OCI-LY1 (cell line): ENCODE measurements at regions not wholly inside any gene's neighbourhood (a gene's known extent, or its start where the extent isn't known, plus 50 kb on each side); places are given as distances from the start of the nearest gene placed in this dataset.

ENCODE experiments used
- H2AFZ ChIP-seq: fragments of 200-600 bp; sonication (generic), shearing (Covaris generic); 2 replicates; pipeline ENCODE4 v1.6.0; 2014; ENCODE audit warnings: antibody characterized with exemption, mild to moderate bottlenecking, low read length
- H3F3A ChIP-seq: fragments of 200-600 bp; sonication (generic), shearing (Covaris generic); 2 replicates; pipeline ENCODE4 v1.6.0; 2014; ENCODE audit warnings: mild to moderate bottlenecking, antibody characterized with exemption, low read length, moderate library complexity; ENCODE audit not compliant: insufficient read depth
- H3K27ac ChIP-seq: fragments of 200-600 bp; sonication (generic); 2 replicates; pipeline ENCODE4 v1.5.1; 2014; ENCODE audit warnings: low read length, mixed run types, mild to moderate bottlenecking, low read depth; ENCODE audit not compliant: poor library complexity, severe bottlenecking
- H3K27me3 ChIP-seq: fragments of 200-600 bp; sonication (generic); 2 replicates; pipeline ENCODE4 v1.6.0; 2014; ENCODE audit warnings: antibody characterized with exemption, mild to moderate bottlenecking, low read length, moderate library complexity; ENCODE audit not compliant: insufficient read depth
- H3K36me3 ChIP-seq: fragments of 200-600 bp; sonication (generic); 2 replicates; pipeline ENCODE4 v1.6.1; 2014; ENCODE audit warnings: mild to moderate bottlenecking, antibody characterized with exemption, low read length, moderate library complexity, mixed read lengths; ENCODE audit not compliant: insufficient read depth
- H3K4me1 ChIP-seq: fragments of 200-600 bp; sonication (generic); 2 replicates; pipeline ENCODE4 v1.5.1; 2014; ENCODE audit warnings: mild to moderate bottlenecking, low read length, moderate library complexity; ENCODE audit not compliant: insufficient read depth, severe bottlenecking
- H3K4me2 ChIP-seq: fragments of 200-600 bp; sonication (generic), shearing (Covaris generic); 2 replicates; pipeline ENCODE4 v1.6.1; 2014; ENCODE audit warnings: low read length
- H3K4me3 ChIP-seq: fragments of 200-600 bp; sonication (generic); 2 replicates; pipeline ENCODE4 v1.5.1; 2014; ENCODE audit warnings: low read length, low read depth, mild to moderate bottlenecking, mixed read lengths; ENCODE audit not compliant: poor library complexity, severe bottlenecking
- H3K79me2 ChIP-seq: fragments of 200-600 bp; shearing (Covaris generic); 2 replicates; pipeline ENCODE4 v1.6.1; 2016; ENCODE audit warnings: mixed run types, low read length, mixed read lengths; ENCODE audit not compliant: insufficient read depth
- H3K9ac ChIP-seq: fragments of 200-600 bp; sonication (generic), shearing (Covaris generic); 2 replicates; pipeline ENCODE4 v1.6.1; 2014; ENCODE audit warnings: mild to moderate bottlenecking, low read length, mixed read lengths
- H3K9me2 ChIP-seq: fragments of 200-600 bp; sonication (generic), shearing (Covaris generic); 2 replicates; pipeline ENCODE4 v1.6.1; 2014; ENCODE audit warnings: low read depth, mild to moderate bottlenecking, low read length, mixed read lengths
- H3K9me3 ChIP-seq: fragments of 200-600 bp; shearing (Covaris generic); 2 replicates; pipeline ENCODE4 v1.6.1; 2014; ENCODE audit warnings: low read length, mixed read lengths
- H4K20me1 ChIP-seq: fragments of 200-600 bp; sonication (generic), shearing (Covaris generic); 2 replicates; pipeline ENCODE4 v1.6.0; 2016; ENCODE audit warnings: mild to moderate bottlenecking, low read length; ENCODE audit not compliant: insufficient read depth
- EZH2 ChIP-seq: fragments of 200-600 bp; sonication (generic), shearing (Covaris generic); IDR thresholded peaks from 2 replicates; pipeline ENCODE4 v1.8.0; 2017; ENCODE audit warnings: borderline replicate concordance, mixed run types, mild to moderate bottlenecking, antibody characterized with exemption, low read length, moderate library complexity, mixed read lengths
- TF ChIP-seq, protein P1 (sequence below): fragments of 200-600 bp; sonication (generic), shearing (Covaris generic); IDR thresholded peaks from 2 replicates; pipeline ENCODE4 v1.5.1; 2017; ENCODE audit warnings: mild to moderate bottlenecking, antibody characterized with exemption, low read length, moderate library complexity, mixed read lengths

DNA sequence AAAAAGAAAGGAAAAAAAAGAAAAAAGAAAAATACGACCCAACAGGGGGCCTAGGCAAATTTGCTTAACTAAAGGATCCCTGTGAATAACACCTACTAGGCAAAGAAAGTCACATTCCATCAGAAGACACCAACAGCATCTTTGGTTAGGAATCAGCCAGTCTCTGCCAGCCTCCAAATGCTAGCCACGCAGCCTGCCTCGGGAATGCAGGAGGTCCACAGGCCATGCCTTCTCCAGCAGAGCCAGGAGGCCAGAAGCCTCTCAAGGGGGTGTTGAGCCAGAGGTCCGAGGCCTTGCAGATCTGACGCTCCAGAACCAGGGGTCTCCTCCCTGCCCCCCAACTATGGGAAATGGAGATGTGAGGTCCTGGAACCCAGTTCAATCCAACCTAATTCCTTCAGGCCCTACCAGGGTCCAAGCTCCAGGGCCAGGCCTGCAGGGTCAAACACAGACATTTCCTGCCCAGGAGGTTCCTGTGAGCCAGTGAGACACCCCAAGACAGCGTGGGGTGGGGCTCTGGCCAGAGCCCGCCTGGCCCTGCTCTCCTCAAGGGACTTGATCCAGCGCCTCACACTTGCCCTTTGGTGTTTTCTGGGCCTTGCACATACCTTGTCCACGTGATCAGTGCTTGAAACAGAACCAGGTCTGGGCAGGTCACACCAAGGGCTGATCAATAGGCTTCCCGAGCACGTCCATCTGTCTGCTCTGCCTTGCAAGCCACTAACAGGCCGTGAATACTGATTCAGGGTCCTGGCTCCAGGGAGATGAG, 289.6 kb upstream of the ID2 start:
- H3K9me2 ChIP-seq: no peaks in the 10 kb centered on the region
- H2AFZ ChIP-seq: no peak overlapping the region
- no peak overlapping the region for H3K27ac ChIP-seq
- no peaks in the 10 kb centered on the region for H3K79me2 ChIP-seq
- no peak overlapping the region for H3K4me3 ChIP-seq
- TF ChIP-seq, protein P1, sequence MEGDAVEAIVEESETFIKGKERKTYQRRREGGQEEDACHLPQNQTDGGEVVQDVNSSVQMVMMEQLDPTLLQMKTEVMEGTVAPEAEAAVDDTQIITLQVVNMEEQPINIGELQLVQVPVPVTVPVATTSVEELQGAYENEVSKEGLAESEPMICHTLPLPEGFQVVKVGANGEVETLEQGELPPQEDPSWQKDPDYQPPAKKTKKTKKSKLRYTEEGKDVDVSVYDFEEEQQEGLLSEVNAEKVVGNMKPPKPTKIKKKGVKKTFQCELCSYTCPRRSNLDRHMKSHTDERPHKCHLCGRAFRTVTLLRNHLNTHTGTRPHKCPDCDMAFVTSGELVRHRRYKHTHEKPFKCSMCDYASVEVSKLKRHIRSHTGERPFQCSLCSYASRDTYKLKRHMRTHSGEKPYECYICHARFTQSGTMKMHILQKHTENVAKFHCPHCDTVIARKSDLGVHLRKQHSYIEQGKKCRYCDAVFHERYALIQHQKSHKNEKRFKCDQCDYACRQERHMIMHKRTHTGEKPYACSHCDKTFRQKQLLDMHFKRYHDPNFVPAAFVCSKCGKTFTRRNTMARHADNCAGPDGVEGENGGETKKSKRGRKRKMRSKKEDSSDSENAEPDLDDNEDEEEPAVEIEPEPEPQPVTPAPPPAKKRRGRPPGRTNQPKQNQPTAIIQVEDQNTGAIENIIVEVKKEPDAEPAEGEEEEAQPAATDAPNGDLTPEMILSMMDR: no peak
- TF ChIP-seq EZH2: no peak
- H3K9ac ChIP-seq: no peak overlapping the region
- H4K20me1 ChIP-seq: no peaks in the 10 kb centered on the region
- H3K4me1 ChIP-seq: no peaks in the 10 kb centered on the region
- no peaks in the 10 kb centered on the region for H3K36me3 ChIP-seq
- H3K27me3 ChIP-seq: no peaks in the 10 kb centered on the region
- H3K4me2 ChIP-seq: no peak overlapping the region
- H3K9me3 ChIP-seq: no peaks in the 10 kb centered on the region
- H3F3A ChIP-seq: no peaks in the 10 kb centered on the region

DNA sequence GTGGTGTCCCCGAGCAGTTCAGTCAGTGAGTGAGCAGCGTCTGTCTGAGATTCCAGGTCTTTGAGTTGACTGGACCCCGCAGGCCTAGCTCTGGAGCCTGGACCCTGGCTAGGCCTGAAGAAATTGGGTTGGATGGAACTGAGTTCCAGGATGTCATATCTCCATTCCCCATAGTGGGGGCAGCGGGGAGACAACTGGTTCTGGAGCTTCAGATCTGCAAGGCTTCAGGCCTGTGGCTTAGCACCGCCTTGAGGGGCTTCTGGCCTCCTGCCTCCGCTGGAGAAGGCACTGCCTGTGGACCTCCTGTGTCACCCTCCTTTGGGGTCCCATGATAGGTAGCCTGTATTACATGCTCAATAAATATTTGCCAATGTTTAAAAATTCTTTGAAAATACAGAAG, 288.4 kb upstream of the ID2 start:
- H3K4me2 ChIP-seq: no peak overlapping the region
- H3K9ac ChIP-seq: no peak overlapping the region
- no peak overlapping the region for H2AFZ ChIP-seq
- no peak overlapping the region for H3K4me3 ChIP-seq
- no peaks in the 10 kb centered on the region for H3K4me1 ChIP-seq
- no peaks in the 10 kb centered on the region for H3K9me2 ChIP-seq
- no peaks in the 10 kb centered on the region for H3F3A ChIP-seq
- no peak for TF ChIP-seq EZH2
- TF ChIP-seq, protein P1: no peak
- no peaks in the 10 kb centered on the region for H4K20me1 ChIP-seq
- H3K36me3 ChIP-seq: no peaks in the 10 kb centered on the region
- no peaks in the 10 kb centered on the region for H3K79me2 ChIP-seq
- no peaks in the 10 kb centered on the region for H3K9me3 ChIP-seq
- H3K27ac ChIP-seq: no peak overlapping the region
- no peaks in the 10 kb centered on the region for H3K27me3 ChIP-seq

DNA sequence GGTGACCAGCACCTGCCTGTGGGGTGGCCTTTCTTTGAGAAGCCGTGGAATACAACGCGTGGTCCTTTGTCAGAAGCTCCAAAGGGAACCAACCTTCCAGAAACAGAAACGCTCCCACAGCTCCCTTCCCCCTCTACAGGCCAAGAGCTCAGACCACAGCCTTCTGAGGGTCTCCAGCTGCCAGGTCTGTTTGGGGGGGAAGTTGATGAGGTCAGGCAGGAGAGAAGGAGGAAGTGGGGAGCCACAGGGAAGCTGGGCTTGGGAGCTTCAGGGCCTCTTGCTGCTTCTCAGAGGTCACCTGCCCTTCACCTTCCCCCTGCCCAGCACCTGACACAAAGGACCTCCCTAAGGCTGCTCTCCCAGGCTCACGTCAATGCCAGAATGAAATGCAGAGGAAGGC, 287.7 kb upstream of the ID2 start:
- Histone ChIP-seq H3K79me2 (no peaks in the 10 kb centered on the region), H3K27ac (no peak overlapping the region), H4K20me1 (no peaks in the 10 kb centered on the region), H3K27me3 (no peaks in the 10 kb centered on the region), H3F3A (no peaks in the 10 kb centered on the region), H3K36me3 (no peaks in the 10 kb centered on the region), H3K4me1 (no peaks in the 10 kb centered on the region), H3K9me2 (no peaks in the 10 kb centered on the region), H3K9ac (no peak overlapping the region), H3K4me2 (no peak overlapping the region), H2AFZ (no peak overlapping the region), H3K9me3 (no peaks in the 10 kb centered on the region), H3K4me3 (no peak overlapping the region)
- no peak for TF ChIP-seq EZH2
- TF ChIP-seq, protein P1: no peak
